Gastroesophageal sphincter (tissue), 3 donors: ENCODE measurements at regions not wholly inside any gene's neighbourhood (a gene's known extent, or its start where the extent isn't known, plus 50 kb on each side); places are given as distances from the start of the nearest gene placed in this dataset.
"Not testable (repeated sequence)": the region's sequence is repeated elsewhere in the genome, so short reads cannot be mapped to it uniquely, and the experiment has no call there.

ENCODE experiments used
- POLR2A ChIP-seq, 2 donors: fragments of 450-650 bp; IDR thresholded peaks; one replicate each; pipeline ENCODE4 v1.6.1; 2017; ENCODE audit warnings: antibody characterized with exemption in 2 of 2, mild to moderate bottlenecking in 2 of 2, moderate library complexity in 1 of 2
- POLR2AphosphoS5 ChIP-seq: sonication (generic); formaldehyde crosslinking; IDR thresholded peaks from one replicate; pipeline ENCODE4 v1.6.1; 2017; ENCODE audit warnings: antibody characterized with exemption
- TF ChIP-seq, protein P1 (sequence below), 4 experiments: fragments of 200-600 bp in 2 of 4; fragments of 450-650 bp in 2 of 4; sonication (generic) in 1 of 4; IDR thresholded peaks; one replicate each; pipeline ENCODE4 v1.5.1; 2017 to 2019; ENCODE audit warnings: antibody characterized with exemption in 4 of 4, mild to moderate bottlenecking in 2 of 4, moderate library complexity in 2 of 4

DNA sequence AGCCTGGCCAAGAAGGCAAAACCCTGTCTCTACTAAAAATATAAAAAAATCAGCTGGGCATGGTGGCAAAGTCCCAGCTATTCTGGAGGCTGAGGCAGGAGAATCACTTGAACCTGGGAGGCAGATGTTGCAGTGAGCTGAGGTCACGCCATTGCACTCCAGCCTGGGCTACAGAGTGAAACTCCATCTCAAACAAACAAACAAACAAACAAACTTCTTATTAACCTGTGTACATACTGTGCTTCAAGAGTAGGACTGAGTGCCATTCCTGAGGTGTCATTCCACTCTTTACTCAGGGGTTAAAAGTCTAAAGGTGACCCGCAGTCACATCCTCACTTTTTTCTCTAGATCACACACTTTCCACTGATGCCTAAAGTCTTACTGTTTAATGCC lies 169.4 kb upstream of the MKLN1 start:
- TF ChIP-seq, protein P1, sequence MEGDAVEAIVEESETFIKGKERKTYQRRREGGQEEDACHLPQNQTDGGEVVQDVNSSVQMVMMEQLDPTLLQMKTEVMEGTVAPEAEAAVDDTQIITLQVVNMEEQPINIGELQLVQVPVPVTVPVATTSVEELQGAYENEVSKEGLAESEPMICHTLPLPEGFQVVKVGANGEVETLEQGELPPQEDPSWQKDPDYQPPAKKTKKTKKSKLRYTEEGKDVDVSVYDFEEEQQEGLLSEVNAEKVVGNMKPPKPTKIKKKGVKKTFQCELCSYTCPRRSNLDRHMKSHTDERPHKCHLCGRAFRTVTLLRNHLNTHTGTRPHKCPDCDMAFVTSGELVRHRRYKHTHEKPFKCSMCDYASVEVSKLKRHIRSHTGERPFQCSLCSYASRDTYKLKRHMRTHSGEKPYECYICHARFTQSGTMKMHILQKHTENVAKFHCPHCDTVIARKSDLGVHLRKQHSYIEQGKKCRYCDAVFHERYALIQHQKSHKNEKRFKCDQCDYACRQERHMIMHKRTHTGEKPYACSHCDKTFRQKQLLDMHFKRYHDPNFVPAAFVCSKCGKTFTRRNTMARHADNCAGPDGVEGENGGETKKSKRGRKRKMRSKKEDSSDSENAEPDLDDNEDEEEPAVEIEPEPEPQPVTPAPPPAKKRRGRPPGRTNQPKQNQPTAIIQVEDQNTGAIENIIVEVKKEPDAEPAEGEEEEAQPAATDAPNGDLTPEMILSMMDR (IDR thresholded peaks at IDR 0.05) = not testable (repeated sequence)
- not testable (repeated sequence) for TF ChIP-seq POLR2AphosphoS5; POLR2A (IDR thresholded peaks at IDR 0.05)
